Ishikawa (cell line): ENCODE measurements at regions not wholly inside any gene's neighbourhood (a gene's known extent, or its start where the extent isn't known, plus 50 kb on each side); places are given as distances from the start of the nearest gene placed in this dataset.

ENCODE experiments used
- CEBPB ChIP-seq: IDR thresholded peaks from 2 replicates; pipeline ENCODE4 v1.6.1; 2012
- CREB1 ChIP-seq: IDR thresholded peaks from 2 replicates; pipeline ENCODE4 v1.6.1; 2012; ENCODE audit warnings: low read depth
- EP300 ChIP-seq: IDR thresholded peaks from 2 replicates; pipeline ENCODE4 v1.6.1; 2012; ENCODE audit warnings: borderline replicate concordance
- MAX ChIP-seq: IDR thresholded peaks from 2 replicates; pipeline ENCODE4 v1.6.1; 2012
- NFIC ChIP-seq: IDR thresholded peaks from 2 replicates; pipeline ENCODE4 v1.6.1; 2012
- REST ChIP-seq: IDR thresholded peaks from 2 replicates; pipeline ENCODE4 v1.6.1; 2012; ENCODE audit warnings: low read depth, mild to moderate bottlenecking
- TAF1 ChIP-seq: IDR thresholded peaks from 2 replicates; pipeline ENCODE4 v1.6.1; 2012; ENCODE audit warnings: low read depth, mild to moderate bottlenecking
- USF1 ChIP-seq: IDR thresholded peaks from 2 replicates; pipeline ENCODE4 v1.6.1; 2012
- YY1 ChIP-seq: IDR thresholded peaks from 2 replicates; pipeline ENCODE4 v1.6.1; 2012; ENCODE audit warnings: low read depth

- no peak for TF ChIP-seq YY1
- no peak for TF ChIP-seq USF1
- TF ChIP-seq EP300: no peak
- TF ChIP-seq CREB1: no peak
- no peak for TF ChIP-seq REST
- TF ChIP-seq CEBPB: no peak
- no peak for TF ChIP-seq TAF1
- no peak for TF ChIP-seq MAX
- TF ChIP-seq NFIC: no peak
Observed at GRCh38 chr9:27939186-27939585, 365.9 kb upstream of the C9orf72 start.
